HG03060 (cell line): ENCODE measurements at regions not wholly inside any gene's neighbourhood (a gene's known extent, or its start where the extent isn't known, plus 50 kb on each side); places are given as distances from the start of the nearest gene placed in this dataset.

ENCODE experiments used
- ATAC-seq: cut with Tn5 transposase; IDR thresholded peaks from one replicate; pipeline ENCODE4 v1.9.1; 2021; ENCODE audit warnings: low read depth, moderate number of reproducible peaks; ENCODE audit not compliant: unreplicated experiment

DNA sequence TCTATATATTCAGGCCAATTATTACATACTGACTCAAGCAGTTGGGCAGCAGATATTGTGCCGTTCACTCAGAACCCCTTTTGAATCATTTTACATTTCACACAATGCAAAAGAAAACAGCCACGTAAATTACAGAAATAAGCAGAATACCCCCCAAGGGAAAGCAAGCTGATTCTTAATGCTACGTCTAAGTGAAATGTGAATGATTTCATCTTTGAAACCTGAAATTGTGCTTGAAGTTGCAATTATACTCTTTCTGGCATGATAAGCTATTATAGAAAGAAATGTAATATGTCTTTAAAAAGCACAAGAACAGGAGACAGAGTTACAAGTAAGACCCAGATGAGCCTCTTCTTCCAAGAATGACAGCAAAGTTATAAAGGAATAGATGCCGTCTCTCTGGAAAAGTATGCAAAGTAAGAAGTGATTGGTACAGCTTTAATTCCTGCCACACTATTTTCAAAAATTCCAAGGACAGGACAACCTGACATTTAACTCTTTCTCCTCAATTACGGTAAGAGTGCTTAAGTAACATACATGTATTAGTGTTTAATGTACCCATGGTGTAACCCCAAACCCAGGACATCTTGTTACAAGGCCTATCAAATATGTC is 891.5 kb upstream of the ADGRL2 start:
- no peak for ATAC-seq

DNA sequence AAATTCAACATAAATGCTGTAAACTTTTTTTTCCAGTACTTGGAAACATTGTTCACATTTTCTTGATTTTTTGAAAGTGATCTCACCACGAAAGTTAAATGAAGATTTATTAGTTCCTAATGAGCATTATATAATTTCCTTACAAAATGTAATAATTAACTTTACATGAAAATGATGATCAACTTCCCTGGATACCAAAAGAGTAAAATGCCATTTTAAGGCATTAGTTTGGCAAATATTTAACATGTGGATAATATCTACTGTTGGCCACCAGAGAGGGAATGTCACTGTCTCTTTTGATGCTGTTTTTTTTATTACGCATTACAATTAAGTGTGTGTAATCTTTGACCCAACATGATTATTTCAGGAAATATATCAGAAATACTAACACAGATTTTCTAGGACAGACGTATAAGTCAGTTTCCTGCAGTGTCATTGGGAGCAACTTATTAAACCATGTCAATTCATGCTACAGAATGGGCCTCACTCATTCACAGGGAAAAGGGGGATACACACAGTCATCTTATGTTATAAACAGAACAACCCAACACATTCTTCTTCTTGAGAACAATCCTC is 903.9 kb upstream of the ADGRL2 start:
- ATAC-seq: no peak

- no peak for ATAC-seq
These were observed 905.8 kb upstream of the ADGRL2 start for GRCh38 chr1:80894921-80895320.

DNA sequence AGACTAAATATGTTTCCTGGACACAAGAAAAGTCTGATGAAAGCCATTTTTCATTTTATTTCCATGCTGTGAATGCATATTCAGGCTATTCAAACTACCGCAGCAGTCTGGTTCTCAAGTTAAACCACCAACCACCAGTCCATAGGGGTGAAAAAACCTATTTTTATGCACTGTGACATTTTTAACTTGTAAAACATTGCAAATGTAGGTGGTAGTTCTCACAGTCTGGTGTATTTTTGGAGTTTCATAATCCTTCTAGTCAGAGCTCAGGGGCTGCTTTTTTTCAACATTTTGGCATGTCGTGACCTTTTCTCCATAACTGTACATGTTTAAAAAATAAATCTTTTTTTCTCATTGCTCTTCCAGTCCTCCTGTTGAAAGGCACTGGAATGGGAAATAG is 907.6 kb upstream of the ADGRL2 start:
- no peak for ATAC-seq

DNA sequence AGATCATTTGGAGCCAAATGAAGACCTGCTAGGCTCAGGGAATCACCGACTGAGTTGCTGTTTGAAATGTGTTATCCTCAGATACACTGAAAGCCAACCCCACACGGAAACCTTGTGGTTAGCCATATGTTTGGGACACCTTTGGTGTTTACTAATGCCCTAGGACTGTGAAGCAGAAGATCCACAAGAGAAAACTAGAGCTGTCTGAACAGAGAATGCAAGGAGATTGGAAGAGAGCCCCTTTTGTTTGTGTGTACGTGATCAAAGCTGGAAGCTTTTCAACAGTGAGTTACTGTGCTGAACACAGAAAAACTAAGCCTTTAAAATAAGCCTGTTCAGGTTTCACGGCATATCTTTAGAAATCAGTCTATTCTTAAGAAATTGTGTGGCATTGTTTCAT is 908.2 kb upstream of the ADGRL2 start:
- no peak for ATAC-seq

- ATAC-seq: no peak
These were observed 908.9 kb upstream of the ADGRL2 start for GRCh38 chr1:80891871-80892270.

- no peak for ATAC-seq
These were observed 918.2 kb upstream of the ADGRL2 start for GRCh38 chr1:80882553-80882952.

DNA sequence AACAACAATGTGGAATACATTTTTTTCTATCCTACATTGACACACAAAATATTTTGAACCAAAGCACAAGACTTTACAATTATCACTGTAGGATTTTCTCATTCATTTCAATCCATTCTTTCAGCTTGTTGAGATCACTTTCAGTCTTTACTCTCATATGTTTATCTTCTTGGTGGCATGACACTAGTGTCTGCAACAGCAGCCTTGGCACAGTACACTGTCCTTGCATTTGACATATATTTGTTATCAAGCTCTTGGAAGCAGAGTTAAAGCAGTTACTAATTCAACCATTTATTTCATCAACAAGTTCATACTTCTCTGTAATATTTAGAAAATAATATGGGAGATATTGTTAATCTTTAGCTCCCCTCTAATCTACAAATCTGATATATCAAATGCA is 922.4 kb upstream of the ADGRL2 start:
- no peak for ATAC-seq

DNA sequence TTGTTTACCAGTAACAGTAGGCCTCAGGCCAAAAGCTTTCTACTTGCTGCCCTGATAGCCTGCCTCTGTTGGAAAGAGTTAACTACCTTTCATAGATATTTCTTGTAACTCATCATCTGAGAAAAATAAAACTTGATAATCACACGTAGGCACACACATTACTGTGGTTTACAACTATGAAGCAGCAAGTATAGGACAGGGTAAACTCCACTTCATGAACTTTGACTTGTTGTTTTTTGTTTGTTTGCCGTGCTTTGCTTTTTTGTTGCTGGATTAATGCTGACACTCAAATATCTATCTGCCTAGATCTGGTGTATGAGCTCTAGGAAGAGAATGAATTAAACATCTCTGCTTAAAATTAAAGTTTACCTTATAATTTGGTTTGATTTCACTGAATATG is 924.7 kb upstream of the ADGRL2 start:
- ATAC-seq: no peak

DNA sequence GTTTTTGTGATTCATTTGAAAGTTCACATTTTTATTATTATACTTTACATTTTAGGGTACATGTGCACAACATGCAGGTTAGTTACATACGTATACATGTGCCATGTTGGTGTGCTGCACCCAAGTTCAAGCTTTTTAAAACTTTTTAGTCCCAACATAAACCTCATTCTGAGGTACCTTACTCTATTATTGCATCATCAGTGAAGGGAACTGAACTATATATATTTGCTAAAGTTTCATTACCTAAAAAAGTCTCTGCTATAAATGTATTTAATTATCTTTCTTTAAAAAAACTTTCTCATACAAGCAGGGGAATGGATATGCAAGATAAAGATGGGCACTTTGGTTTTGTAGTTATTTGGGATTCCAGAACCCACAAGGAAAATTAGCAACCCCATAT is 931.4 kb upstream of the ADGRL2 start:
- no peak for ATAC-seq

DNA sequence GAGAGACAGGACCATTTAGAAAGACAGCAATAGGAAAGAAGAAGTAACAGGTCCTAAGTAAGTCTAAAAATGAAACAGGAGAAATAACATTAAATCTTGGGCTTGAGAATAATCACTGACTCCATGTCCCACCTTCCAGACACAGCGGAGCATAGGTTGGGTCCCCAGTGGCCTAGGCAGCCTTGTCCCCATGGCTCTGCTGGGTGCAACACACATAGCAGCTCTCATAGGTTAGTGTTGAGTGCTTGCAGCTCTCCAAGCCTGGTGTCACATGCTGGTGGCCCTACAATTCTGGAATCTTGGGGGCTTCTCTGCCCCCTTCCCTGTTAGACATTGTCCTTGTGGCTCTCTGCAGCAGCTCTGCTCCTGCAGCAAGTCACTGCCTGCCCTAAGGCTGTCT is 952.8 kb upstream of the ADGRL2 start:
- no peak for ATAC-seq

GRCh38 chr1:80846966-80847365 is 953.8 kb upstream of the ADGRL2 start:
- no peak for ATAC-seq

- ATAC-seq: no peak
These were observed 957.9 kb upstream of the ADGRL2 start for GRCh38 chr1:80842796-80843195.

GRCh38 chr1:80841261-80841660 is 959.5 kb upstream of the ADGRL2 start:
- ATAC-seq: no peak

DNA sequence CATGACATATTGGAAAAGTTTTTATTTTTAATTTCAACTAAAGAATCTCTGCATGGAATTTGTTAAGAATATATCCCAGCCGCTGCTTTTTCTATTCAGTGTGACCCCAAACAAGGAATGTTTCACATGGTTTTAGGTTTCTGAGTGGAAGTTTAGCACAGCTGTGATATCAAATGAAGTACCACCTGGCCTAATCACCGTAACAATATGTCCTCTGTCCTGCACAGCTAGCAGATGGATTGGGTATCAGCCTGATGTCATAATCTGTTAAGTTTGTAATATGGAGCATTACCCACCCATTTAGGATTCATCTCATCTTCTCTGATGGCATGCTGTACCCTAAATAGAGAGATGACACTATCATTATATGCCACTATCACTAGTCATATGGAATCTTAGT is 963.7 kb upstream of the ADGRL2 start:
- ATAC-seq: no peak

DNA sequence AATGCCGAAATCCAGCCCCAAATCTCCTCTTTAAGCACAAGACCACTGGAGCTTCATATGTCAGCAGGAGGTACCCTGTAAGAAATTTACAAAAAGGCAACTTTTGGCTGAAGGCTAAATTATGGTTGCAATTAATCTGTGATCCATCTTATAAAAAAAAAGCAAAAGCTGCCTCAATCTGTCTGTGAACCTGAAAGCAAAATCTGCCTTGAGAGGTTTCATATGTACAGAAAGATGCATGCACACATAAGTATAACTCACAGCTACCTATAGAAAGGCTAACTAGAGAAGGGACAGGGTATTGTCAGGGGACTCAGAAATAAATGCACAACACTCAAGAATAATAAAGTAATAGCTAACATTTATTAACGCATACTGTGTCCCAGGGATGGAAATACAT is 964.2 kb upstream of the ADGRL2 start:
- ATAC-seq: no peak

DNA sequence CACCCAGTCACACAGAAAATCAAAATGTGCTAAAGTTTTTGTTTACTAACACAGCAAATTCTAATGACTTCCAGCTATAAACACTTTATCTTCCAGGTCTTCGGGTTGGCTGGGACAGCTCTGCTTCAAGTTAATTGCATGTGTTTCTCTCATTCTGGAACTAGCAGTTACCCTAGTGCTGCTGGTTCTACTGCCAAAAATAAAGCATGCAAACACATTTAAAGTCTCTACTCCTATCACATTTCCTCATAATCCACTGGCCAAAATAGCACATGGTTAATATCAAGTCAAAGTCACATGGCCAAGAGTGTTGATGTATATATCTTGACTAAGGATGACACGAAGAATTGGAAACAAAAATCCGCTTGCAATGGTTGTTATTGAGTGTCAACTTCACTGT is 973.1 kb upstream of the ADGRL2 start:
- no peak for ATAC-seq

- no peak for ATAC-seq
These were observed 975.7 kb upstream of the ADGRL2 start for GRCh38 chr1:80825067-80825466.

DNA sequence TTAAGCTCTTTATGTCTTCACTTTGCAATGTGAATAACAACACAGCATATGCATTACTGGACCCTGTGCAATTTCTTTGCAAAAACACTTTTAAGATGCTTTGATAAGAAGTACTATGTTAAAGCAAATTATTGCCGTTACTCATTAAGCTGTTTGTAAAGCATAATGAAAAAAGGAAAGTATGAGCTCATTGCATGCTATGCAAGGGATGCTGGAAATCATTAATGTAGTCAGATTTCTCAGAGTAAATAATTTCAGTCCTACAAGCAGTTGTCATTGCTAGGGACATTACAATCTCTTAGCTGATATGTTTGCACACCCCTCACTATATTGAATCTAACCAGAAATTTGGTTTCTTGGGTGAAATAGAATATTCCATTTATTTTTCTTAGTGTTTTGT is 982.5 kb upstream of the ADGRL2 start:
- no peak for ATAC-seq

DNA sequence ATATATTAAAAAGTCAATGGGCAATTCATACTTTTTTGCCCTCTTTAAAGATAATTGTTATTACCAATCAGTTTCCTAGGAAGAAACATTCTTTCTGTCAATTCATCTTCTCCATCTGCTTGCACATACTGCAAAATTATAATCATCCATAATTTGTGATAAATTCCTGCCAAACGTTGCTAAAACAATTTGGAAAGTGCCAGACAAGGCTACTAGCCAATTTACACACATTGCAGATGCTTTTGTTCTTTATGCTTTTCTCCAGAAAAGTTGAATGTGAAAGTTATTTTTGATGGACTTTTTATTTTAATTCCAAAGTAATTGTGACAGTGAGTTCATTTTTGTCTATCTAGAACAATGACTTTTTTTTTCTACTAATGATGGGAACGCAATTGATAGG is 992.8 kb upstream of the ADGRL2 start:
- no peak for ATAC-seq

DNA sequence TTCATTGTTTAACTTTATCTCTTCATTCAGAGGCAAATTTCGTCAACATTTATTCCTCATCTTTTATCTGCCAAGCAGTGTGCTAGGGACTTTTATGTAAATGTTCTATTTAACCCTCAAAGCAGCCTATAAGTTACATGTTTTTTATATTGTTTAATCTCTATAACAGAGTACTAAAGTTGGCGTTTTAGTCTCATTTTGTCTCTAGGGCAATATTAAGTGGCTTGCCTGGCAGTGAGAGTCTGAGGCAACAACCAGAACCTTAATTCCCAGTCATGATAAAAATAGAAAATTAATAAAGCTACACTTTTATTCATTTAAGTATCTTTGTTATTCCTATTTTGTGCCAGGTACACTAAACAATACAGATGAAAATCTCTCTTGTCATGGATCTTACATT is 994.3 kb upstream of the ADGRL2 start:
- ATAC-seq: no peak

DNA sequence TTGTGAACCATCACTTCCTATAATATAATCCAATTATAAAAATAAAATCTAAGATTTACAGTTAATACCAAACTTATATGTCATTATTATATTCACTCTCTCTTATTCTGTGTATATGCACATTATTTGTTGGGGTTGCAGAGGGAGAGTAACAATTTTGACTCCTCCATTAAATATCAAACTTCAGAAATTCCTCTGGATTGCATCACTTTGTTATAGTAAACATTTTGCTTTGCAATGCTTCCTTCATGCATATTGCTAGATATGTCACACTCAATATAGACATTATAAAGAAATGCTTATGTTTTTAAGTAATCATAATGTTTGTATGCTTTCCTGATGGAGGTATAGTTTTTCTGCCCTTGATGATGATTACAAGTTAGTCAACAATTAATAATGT is 999.0 kb upstream of the ADGRL2 start:
- no peak for ATAC-seq

GRCh38 chr1:80799457-80799856 is 1001.3 kb upstream of the ADGRL2 start:
- no peak for ATAC-seq
